Loucy (cell line): ENCODE measurements at regions not wholly inside any gene's neighbourhood (a gene's known extent, or its start where the extent isn't known, plus 50 kb on each side); places are given as distances from the start of the nearest gene placed in this dataset.
"Not testable (repeated sequence)": the region's sequence is repeated elsewhere in the genome, so short reads cannot be mapped to it uniquely, and the experiment has no call there.

Source experiments
- EZH2phosphoT487 ChIP-seq: fragments of 200-600 bp; IDR thresholded peaks from 2 replicates; pipeline ENCODE4 v1.6.1; 2018; ENCODE audit warnings: antibody characterized with exemption, mild to moderate bottlenecking, moderate library complexity, borderline replicate concordance
- TF ChIP-seq, protein P1 (sequence below): fragments of 200-600 bp; sonication (generic); conservative IDR thresholded peaks from 2 replicates; pipeline ENCODE4 v1.5.1; 2014; ENCODE audit warnings: mild to moderate bottlenecking, antibody characterized with exemption, low read length

DNA sequence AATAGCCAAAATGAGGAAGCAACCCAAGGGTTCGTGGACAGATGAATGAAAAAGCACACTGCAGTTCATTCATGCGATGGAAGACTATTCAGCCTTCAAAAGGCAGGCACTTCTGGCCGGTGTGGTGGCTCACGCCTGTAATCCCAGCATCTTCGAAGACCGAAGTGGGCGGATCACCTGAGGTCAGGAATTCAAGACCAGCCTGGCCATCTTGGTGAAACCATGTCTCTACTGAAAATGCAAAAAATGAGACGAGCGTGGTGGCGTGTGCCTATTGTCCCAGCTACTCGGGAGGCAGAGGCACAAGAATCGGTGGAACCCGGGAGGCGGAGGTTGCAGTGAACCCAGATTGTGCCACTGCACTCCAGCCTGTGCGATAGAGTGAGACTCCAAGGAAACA lies 114.1 kb upstream of the HMX1 start:
- TF ChIP-seq, protein P1, sequence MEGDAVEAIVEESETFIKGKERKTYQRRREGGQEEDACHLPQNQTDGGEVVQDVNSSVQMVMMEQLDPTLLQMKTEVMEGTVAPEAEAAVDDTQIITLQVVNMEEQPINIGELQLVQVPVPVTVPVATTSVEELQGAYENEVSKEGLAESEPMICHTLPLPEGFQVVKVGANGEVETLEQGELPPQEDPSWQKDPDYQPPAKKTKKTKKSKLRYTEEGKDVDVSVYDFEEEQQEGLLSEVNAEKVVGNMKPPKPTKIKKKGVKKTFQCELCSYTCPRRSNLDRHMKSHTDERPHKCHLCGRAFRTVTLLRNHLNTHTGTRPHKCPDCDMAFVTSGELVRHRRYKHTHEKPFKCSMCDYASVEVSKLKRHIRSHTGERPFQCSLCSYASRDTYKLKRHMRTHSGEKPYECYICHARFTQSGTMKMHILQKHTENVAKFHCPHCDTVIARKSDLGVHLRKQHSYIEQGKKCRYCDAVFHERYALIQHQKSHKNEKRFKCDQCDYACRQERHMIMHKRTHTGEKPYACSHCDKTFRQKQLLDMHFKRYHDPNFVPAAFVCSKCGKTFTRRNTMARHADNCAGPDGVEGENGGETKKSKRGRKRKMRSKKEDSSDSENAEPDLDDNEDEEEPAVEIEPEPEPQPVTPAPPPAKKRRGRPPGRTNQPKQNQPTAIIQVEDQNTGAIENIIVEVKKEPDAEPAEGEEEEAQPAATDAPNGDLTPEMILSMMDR = not testable (repeated sequence)
- TF ChIP-seq EZH2phosphoT487 = not testable (repeated sequence)
